ENCODE measurements at regions not wholly inside any gene's neighbourhood (a gene's known extent, or its start where the extent isn't known, plus 50 kb on each side); places are given as distances from the start of the nearest gene placed in this dataset.

DNA sequence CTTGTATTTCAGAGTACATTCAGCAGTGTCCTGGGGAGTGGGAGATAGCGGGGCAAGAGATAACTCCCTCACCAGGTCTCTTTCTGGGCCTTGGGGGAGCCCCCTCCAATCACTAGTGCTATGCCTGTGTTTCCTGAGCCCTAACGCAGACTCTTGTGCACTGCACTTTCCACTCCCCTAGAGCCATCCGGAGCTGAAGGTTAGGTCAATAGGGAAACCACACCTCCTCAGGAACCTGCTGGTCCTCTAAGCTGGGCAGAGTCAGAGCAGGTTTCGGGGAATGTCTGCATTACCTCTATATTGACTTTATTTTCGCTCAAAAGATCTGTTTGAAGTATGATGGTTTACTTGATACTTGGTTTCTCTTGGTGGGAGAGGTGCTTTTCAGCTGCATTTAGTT is 617.0 kb upstream of the ROBO1 start:
- no peak overlapping the region for H3K27ac ChIP-seq (ENCODE audit: low read depth in 1 of 2, low read length in 1 of 2)
- H3K36me3 ChIP-seq (ENCODE audit: control insufficient read depth in 2 of 2, insufficient read depth in 2 of 2, low read length in 1 of 2), result no peaks in the 10 kb centered on the region
- WGBS, result 87% methylated on average over 5 of the region's 5 CpGs
- no peaks in the 10 kb centered on the region for H3K27me3 ChIP-seq (ENCODE audit: control insufficient read depth in 2 of 2, insufficient read depth in 1 of 2, low read length in 1 of 2)
- H3K4me1 ChIP-seq (ENCODE audit: control insufficient read depth in 2 of 2, insufficient read depth in 2 of 2, low read length in 2 of 2), result no peaks in the 10 kb centered on the region
- H3K4me3 ChIP-seq (ENCODE audit: low read length in 2 of 2), result no peak overlapping the region
- H3K9me3 ChIP-seq (ENCODE audit: control insufficient read depth in 2 of 2, insufficient read depth in 1 of 2, low read length in 1 of 2), result peaks cover 0 to 4% of the 10 kb centered on the region in 2 donors
- DNase-seq (ENCODE audit: low read depth in 6 of 9, low spot score in 9 of 9), result no peak

DNA sequence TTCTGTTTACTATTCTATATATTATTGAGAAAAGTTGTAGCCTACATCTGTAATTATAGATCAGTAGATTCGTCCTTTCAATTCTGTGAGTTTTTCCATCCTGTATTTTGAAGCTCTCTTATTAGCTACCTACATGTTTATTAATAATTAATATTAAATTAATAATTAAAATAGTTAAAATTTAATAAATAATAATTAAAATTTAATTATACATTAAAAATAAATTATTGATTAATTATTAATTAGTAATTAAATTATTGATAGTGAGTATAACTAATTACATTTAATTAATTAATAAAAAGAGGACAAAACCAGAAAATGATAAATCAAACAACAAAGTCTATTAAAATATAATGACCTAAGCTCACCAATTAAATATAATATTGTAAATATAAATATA is 606.6 kb upstream of the ROBO1 start:
- no peaks in the 10 kb centered on the region for H3K27me3 ChIP-seq (ENCODE audit: control insufficient read depth in 2 of 2, insufficient read depth in 1 of 2, low read length in 1 of 2)
- H3K36me3 ChIP-seq (ENCODE audit: control insufficient read depth in 2 of 2, insufficient read depth in 2 of 2, low read length in 1 of 2), result no peaks in the 10 kb centered on the region
- no peak overlapping the region for H3K27ac ChIP-seq (ENCODE audit: low read depth in 1 of 2, low read length in 1 of 2)
- H3K4me3 ChIP-seq (ENCODE audit: low read length in 2 of 2), result no peak overlapping the region
- H3K4me1 ChIP-seq (ENCODE audit: control insufficient read depth in 2 of 2, insufficient read depth in 2 of 2, low read length in 2 of 2), result no peaks in the 10 kb centered on the region
- no peaks in the 10 kb centered on the region for H3K9me3 ChIP-seq (ENCODE audit: control insufficient read depth in 2 of 2, insufficient read depth in 1 of 2, low read length in 1 of 2)
- DNase-seq (ENCODE audit: low read depth in 6 of 9, low spot score in 9 of 9), result no peak
- WGBS, result 99% methylated on average over 1 of the region's 1 CpG

DNA sequence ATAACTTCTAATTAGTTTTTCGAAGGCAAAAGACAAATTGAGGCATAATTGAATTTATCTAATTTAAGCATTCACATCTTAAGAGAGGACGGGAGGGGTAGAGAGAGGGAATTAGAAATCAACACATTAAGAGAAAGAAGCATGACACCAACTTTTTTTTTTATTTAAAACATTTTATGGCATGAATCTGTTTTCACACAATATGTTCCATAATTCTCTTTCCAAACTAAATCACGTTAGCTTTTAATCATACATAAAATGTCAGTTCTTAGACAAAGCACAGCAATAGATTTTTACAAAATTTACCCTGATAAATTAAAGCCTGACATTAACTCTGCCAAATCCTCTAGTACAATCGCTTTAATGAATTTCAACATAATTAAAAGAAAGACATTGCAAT is 600.8 kb upstream of the ROBO1 start:
- H3K27me3 ChIP-seq (ENCODE audit: control insufficient read depth in 2 of 2, insufficient read depth in 1 of 2, low read length in 1 of 2), result no peaks in the 10 kb centered on the region
- H3K4me1 ChIP-seq (ENCODE audit: control insufficient read depth in 2 of 2, insufficient read depth in 2 of 2, low read length in 2 of 2), result no peaks in the 10 kb centered on the region
- H3K27ac ChIP-seq (ENCODE audit: low read depth in 1 of 2, low read length in 1 of 2), result no peak overlapping the region
- no peak for DNase-seq (ENCODE audit: low read depth in 6 of 9, low spot score in 9 of 9)
- no peaks in the 10 kb centered on the region for H3K9me3 ChIP-seq (ENCODE audit: control insufficient read depth in 2 of 2, insufficient read depth in 1 of 2, low read length in 1 of 2)
- no peak overlapping the region for H3K4me3 ChIP-seq (ENCODE audit: low read length in 2 of 2)
- 87% methylated on average over 4 of the region's 4 CpGs for WGBS
- H3K36me3 ChIP-seq (ENCODE audit: control insufficient read depth in 2 of 2, insufficient read depth in 2 of 2, low read length in 1 of 2), result no peaks in the 10 kb centered on the region

DNA sequence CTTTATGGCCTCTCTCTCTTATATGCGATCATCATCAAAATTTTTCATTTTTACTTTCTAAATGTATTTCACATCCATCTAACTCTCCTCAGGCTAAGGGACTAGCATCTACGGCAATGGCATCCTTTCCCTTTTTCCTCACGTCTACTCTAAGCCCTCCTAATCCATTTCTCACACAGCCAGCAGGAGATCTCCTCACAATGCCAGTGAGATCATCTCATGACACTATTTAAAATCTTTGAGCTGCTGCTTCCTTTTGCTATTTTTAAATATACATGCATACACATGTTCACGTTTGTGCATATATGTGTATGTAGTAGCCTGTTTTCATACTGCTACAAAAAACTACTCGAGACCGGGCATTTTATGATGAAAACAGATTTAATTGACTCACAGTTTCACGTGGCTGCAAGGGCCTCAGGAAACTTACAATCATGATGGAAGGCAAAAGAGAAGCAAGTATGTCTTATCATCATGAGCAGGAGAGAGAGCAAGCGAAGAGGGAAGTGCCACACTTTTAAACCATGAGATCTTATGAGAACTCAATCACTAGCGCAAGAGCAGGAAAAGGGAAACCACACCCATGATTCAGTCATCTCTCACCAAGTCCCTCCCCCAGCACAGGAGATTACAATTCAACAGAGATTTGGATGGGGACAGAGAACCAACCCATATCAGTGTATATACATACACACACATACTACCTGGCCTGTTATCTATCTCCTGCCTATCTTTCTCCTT is 599.2 kb upstream of the ROBO1 start:
- no peak for DNase-seq (ENCODE audit: low read depth in 6 of 9, low spot score in 9 of 9)
- 76% methylated on average over 9 of the region's 9 CpGs for WGBS

DNA sequence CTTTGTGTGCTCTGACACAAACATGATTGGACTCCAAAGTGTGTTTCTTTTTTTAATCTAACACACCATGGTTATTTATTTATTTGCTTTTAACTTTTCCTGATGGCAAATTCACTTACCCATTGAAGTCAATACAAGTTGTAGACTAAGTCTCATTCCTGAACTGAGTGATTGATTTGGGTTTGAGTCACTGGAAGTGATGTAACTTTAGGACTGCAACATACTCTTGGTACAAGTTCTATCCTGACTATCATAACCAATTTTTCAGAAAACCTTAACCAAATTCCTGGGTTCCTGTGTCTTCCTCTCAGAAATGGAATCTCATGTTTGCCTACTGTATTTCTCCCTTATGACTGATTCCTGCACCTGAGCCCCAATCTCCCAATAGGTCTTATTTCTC is 590.0 kb upstream of the ROBO1 start:
- no peak overlapping the region for H3K27ac ChIP-seq (ENCODE audit: low read depth in 1 of 2, low read length in 1 of 2)
- no peak for DNase-seq (ENCODE audit: low read depth in 6 of 9, low spot score in 9 of 9)
- H3K27me3 ChIP-seq (ENCODE audit: control insufficient read depth in 2 of 2, insufficient read depth in 1 of 2, low read length in 1 of 2), result no peaks in the 10 kb centered on the region
- no peaks in the 10 kb centered on the region for H3K36me3 ChIP-seq (ENCODE audit: control insufficient read depth in 2 of 2, insufficient read depth in 2 of 2, low read length in 1 of 2)
- H3K9me3 ChIP-seq (ENCODE audit: control insufficient read depth in 2 of 2, insufficient read depth in 1 of 2, low read length in 1 of 2), result no peaks in the 10 kb centered on the region
- H3K4me3 ChIP-seq (ENCODE audit: low read length in 2 of 2), result no peak overlapping the region
- no peaks in the 10 kb centered on the region for H3K4me1 ChIP-seq (ENCODE audit: control insufficient read depth in 2 of 2, insufficient read depth in 2 of 2, low read length in 2 of 2)

More for the DNA sequence above, 599.2 kb upstream of the ROBO1 start:
- no peak overlapping the region for H3K4me3 ChIP-seq (ENCODE audit: low read length in 2 of 2)
- H3K27me3 ChIP-seq (ENCODE audit: control insufficient read depth in 2 of 2, insufficient read depth in 1 of 2, low read length in 1 of 2), result no peaks in the 10 kb centered on the region
- no peak overlapping the region for H3K27ac ChIP-seq (ENCODE audit: low read depth in 1 of 2, low read length in 1 of 2)
- no peaks in the 10 kb centered on the region for H3K4me1 ChIP-seq (ENCODE audit: control insufficient read depth in 2 of 2, insufficient read depth in 2 of 2, low read length in 2 of 2)
- no peaks in the 10 kb centered on the region for H3K9me3 ChIP-seq (ENCODE audit: control insufficient read depth in 2 of 2, insufficient read depth in 1 of 2, low read length in 1 of 2)
- no peaks in the 10 kb centered on the region for H3K36me3 ChIP-seq (ENCODE audit: control insufficient read depth in 2 of 2, insufficient read depth in 2 of 2, low read length in 1 of 2)

DNA sequence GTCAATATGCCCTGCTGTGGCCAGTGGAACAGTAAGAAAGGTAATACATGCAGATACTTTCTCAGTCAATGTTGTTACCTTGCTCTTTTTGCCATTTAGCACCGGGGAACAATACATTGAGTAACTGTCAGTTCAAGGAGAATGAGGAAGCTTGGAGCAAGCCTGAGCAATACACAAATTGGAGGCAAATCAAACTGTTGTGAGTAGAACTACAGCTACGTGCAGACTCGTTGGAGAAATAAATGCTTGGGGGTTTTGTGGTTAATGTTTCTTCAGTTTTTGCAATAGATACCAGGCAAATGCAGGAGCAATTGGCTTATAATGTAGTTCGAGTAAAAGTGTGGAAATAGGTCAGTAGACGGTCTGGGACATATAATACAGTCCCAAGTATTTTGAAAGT is 587.3 kb upstream of the ROBO1 start:
- no peak overlapping the region for H3K4me3 ChIP-seq (ENCODE audit: low read length in 2 of 2)
- no peaks in the 10 kb centered on the region for H3K27me3 ChIP-seq (ENCODE audit: control insufficient read depth in 2 of 2, insufficient read depth in 1 of 2, low read length in 1 of 2)
- no peak for DNase-seq (ENCODE audit: low read depth in 6 of 9, low spot score in 9 of 9)
- no peaks in the 10 kb centered on the region for H3K4me1 ChIP-seq (ENCODE audit: control insufficient read depth in 2 of 2, insufficient read depth in 2 of 2, low read length in 2 of 2)
- H3K9me3 ChIP-seq (ENCODE audit: control insufficient read depth in 2 of 2, insufficient read depth in 1 of 2, low read length in 1 of 2), result no peaks in the 10 kb centered on the region
- H3K27ac ChIP-seq (ENCODE audit: low read depth in 1 of 2, low read length in 1 of 2), result no peak overlapping the region
- no peaks in the 10 kb centered on the region for H3K36me3 ChIP-seq (ENCODE audit: control insufficient read depth in 2 of 2, insufficient read depth in 2 of 2, low read length in 1 of 2)
- 53% methylated on average over 5 of the region's 5 CpGs for WGBS

DNA sequence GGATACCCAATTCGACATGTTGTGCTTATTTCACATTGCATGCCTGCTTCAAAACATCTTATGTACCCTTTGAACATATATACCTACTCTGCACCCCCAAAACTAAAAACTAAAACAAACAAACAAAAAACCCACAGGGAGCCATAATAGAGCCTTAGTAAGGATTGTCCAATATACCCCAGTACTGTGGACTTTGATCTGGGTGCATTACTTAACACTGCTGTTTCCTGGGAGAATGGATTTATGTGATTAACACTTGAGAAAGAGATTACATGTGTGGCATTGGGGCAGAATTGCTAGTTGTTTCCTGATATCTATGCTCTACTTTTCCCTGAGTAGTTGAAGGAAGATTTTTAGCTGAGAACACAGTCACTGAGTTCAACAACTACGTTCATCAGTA is 583.4 kb upstream of the ROBO1 start:
- Histone ChIP-seq H3K27me3 (ENCODE audit: control insufficient read depth in 2 of 2, insufficient read depth in 1 of 2, low read length in 1 of 2) (no peaks in the 10 kb centered on the region), H3K4me3 (ENCODE audit: low read length in 2 of 2) (no peak overlapping the region), H3K36me3 (ENCODE audit: control insufficient read depth in 2 of 2, insufficient read depth in 2 of 2, low read length in 1 of 2) (no peaks in the 10 kb centered on the region), H3K9me3 (ENCODE audit: control insufficient read depth in 2 of 2, insufficient read depth in 1 of 2, low read length in 1 of 2) (no peaks in the 10 kb centered on the region), H3K27ac (ENCODE audit: low read depth in 1 of 2, low read length in 1 of 2) (no peak overlapping the region), H3K4me1 (ENCODE audit: control insufficient read depth in 2 of 2, insufficient read depth in 2 of 2, low read length in 2 of 2) (no peaks in the 10 kb centered on the region)
- 74% methylated on average over 2 of the region's 2 CpGs for WGBS
- DNase-seq (ENCODE audit: low read depth in 6 of 9, low spot score in 9 of 9), result no peak

DNA sequence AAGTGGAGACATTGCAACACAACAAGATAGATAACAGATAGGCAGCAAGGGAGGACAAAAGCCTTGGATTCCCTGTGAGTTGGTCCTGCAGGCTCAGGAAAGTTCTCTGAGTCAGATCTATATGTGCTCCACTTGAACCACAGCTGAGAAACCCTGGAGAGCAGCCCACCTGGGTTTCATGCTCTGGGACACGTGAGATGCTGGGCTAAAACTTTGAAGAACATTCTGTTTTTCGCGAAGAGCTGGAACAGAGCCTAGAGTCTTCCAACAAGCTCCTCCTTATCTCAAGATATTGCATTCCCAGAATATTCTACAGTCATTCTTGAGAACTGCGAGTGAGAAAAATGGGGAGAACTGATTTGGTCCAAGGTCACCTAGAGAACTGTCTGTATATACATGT is 583.0 kb upstream of the ROBO1 start:
- H3K27me3 ChIP-seq (ENCODE audit: control insufficient read depth in 2 of 2, insufficient read depth in 1 of 2, low read length in 1 of 2), result no peaks in the 10 kb centered on the region
- H3K4me3 ChIP-seq (ENCODE audit: low read length in 2 of 2), result no peak overlapping the region
- H3K4me1 ChIP-seq (ENCODE audit: control insufficient read depth in 2 of 2, insufficient read depth in 2 of 2, low read length in 2 of 2), result no peaks in the 10 kb centered on the region
- no peak overlapping the region for H3K27ac ChIP-seq (ENCODE audit: low read depth in 1 of 2, low read length in 1 of 2)
- DNase-seq (ENCODE audit: low read depth in 6 of 9, low spot score in 9 of 9), result no peak
- H3K9me3 ChIP-seq (ENCODE audit: control insufficient read depth in 2 of 2, insufficient read depth in 1 of 2, low read length in 1 of 2), result no peaks in the 10 kb centered on the region
- WGBS, result 89% methylated on average over 4 of the region's 4 CpGs
- H3K36me3 ChIP-seq (ENCODE audit: control insufficient read depth in 2 of 2, insufficient read depth in 2 of 2, low read length in 1 of 2), result no peaks in the 10 kb centered on the region

DNA sequence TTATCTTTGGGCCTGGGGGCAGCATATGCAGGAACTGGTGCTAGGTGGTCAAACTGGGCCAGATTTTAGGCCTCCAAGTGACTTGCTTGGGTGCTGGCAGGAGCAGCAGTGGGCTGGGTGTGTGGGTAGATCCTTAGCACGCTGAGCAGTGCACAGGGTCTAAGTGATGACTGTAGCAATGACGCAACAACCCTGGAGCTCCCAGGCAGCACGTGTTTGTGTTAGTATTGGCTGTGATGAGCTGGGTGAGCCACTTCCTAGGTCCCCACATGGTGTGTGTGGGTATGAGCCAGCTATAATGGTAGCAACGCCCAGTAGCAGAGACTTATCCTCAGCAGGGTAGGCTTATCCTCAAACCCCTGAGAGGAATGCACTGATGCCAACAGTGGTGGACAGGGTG is 570.6 kb upstream of the ROBO1 start:
- Histone ChIP-seq H3K27ac (ENCODE audit: low read depth in 1 of 2, low read length in 1 of 2) (no peak overlapping the region), H3K36me3 (ENCODE audit: control insufficient read depth in 2 of 2, insufficient read depth in 2 of 2, low read length in 1 of 2) (no peaks in the 10 kb centered on the region), H3K27me3 (ENCODE audit: control insufficient read depth in 2 of 2, insufficient read depth in 1 of 2, low read length in 1 of 2) (no peaks in the 10 kb centered on the region), H3K4me3 (ENCODE audit: low read length in 2 of 2) (no peak overlapping the region), H3K9me3 (ENCODE audit: control insufficient read depth in 2 of 2, insufficient read depth in 1 of 2, low read length in 1 of 2) (peaks cover 0 to 18% of the 10 kb centered on the region in 2 donors), H3K4me1 (ENCODE audit: control insufficient read depth in 2 of 2, insufficient read depth in 2 of 2, low read length in 2 of 2) (no peaks in the 10 kb centered on the region)
- no peak for DNase-seq (ENCODE audit: low read depth in 6 of 9, low spot score in 9 of 9)
- WGBS, result 89% methylated on average over 4 of the region's 4 CpGs

Data from thymus (tissue), 11 donors.